HL-60 (cell line): ENCODE measurements at regions not wholly inside any gene's neighbourhood (a gene's known extent, or its start where the extent isn't known, plus 50 kb on each side); places are given as distances from the start of the nearest gene placed in this dataset.

Experiments
- DNase-seq, 2 experiments: peaks; one replicate each; pipeline ENCODE4 v3.0.0-alpha.2; 2010 to 2020; ENCODE audit warnings: low read depth in 1 of 2, low spot score in 1 of 2
- H3K27ac ChIP-seq: fragments of 250-450 bp; sonication (Bioruptor Pico); replicated peaks from 2 replicates; pipeline ENCODE4 v1.5.1; 2020; ENCODE audit warnings: mild to moderate bottlenecking, moderate library complexity
- H3K27me3 ChIP-seq: fragments of 250-450 bp; sonication (Bioruptor Pico); 2 replicates; pipeline ENCODE4 v1.5.1; 2021; ENCODE audit warnings: mild to moderate bottlenecking, moderate library complexity; ENCODE audit not compliant: insufficient read depth, poor library complexity, severe bottlenecking
- H3K4me3 ChIP-seq: replicated peaks from 2 replicates; pipeline ENCODE4 v1.5.1; 2011; ENCODE audit warnings: mild to moderate bottlenecking, control low read depth, low read length; ENCODE audit not compliant: insufficient read depth
- GABPA ChIP-seq: IDR thresholded peaks from 2 replicates; pipeline ENCODE4 v1.6.1; 2012; ENCODE audit warnings: low read depth
- POLR2AphosphoS5 ChIP-seq: IDR thresholded peaks from 2 replicates; pipeline ENCODE4 v1.6.1; 2012; ENCODE audit warnings: low read depth
- SPI1 ChIP-seq: IDR thresholded peaks from 2 replicates; pipeline ENCODE4 v1.6.1; 2012; ENCODE audit warnings: low read depth, mild to moderate bottlenecking, borderline replicate concordance
- TF ChIP-seq, protein P1 (sequence below): IDR thresholded peaks from one replicate; pipeline ENCODE4 v1.5.1; 2011; ENCODE audit warnings: low read length, control low read depth, inconsistent platforms; ENCODE audit not compliant: insufficient read depth
- TF ChIP-seq, protein P2 (sequence below): IDR thresholded peaks from 2 replicates; pipeline ENCODE4 v1.6.1; 2012; ENCODE audit warnings: low read depth; ENCODE audit not compliant: insufficient replicate concordance

DNA sequence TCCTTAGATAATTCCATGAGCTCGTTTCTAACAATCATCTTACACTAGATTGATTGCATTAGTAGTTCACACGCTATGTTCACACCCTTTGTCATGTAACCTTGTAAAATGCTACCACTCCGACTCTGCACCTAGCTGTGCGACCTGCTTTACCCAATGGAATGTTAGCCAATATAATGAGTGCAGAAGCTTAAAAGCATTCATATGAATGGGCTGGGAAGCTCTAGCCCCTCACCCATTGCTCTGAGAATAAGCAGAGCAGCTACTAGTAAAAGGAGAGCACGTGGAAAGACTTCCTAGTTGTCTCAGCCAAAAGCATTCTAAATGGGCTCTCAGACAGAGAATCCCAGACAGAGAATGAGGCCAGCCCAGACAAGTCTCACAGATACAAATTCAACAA is 410.6 kb upstream of the UBE2E2 start:
- no peak overlapping the region for H3K4me3 ChIP-seq
- TF ChIP-seq, protein P1, sequence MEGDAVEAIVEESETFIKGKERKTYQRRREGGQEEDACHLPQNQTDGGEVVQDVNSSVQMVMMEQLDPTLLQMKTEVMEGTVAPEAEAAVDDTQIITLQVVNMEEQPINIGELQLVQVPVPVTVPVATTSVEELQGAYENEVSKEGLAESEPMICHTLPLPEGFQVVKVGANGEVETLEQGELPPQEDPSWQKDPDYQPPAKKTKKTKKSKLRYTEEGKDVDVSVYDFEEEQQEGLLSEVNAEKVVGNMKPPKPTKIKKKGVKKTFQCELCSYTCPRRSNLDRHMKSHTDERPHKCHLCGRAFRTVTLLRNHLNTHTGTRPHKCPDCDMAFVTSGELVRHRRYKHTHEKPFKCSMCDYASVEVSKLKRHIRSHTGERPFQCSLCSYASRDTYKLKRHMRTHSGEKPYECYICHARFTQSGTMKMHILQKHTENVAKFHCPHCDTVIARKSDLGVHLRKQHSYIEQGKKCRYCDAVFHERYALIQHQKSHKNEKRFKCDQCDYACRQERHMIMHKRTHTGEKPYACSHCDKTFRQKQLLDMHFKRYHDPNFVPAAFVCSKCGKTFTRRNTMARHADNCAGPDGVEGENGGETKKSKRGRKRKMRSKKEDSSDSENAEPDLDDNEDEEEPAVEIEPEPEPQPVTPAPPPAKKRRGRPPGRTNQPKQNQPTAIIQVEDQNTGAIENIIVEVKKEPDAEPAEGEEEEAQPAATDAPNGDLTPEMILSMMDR = no peak
- no peak for TF ChIP-seq SPI1
- no peak for TF ChIP-seq GABPA
- no peak overlapping the region for H3K27ac ChIP-seq
- no peak for DNase-seq
- no peaks in the 10 kb centered on the region for H3K27me3 ChIP-seq

DNA sequence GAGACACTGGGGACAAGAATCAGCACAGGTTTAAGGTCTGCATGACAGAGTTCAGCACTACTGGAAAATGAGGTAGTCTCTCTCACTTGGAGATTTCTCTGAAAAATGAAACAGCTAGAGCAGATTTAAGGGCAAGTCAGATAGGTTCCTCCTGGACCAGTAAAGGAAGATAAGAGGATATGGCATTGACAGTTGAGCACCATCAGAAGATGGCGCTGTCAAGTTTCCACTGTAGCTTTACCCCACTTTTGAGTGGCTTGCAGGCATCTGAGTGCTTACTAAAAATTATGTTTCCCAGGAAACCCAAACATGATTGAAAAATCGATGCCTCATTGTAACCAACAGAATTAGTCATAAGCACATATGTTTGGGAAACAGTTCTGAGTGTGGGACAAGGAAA is 407.2 kb upstream of the UBE2E2 start:
- no peaks in the 10 kb centered on the region for H3K27me3 ChIP-seq
- no peak overlapping the region for H3K4me3 ChIP-seq
- no peak for TF ChIP-seq POLR2AphosphoS5
- no peak for TF ChIP-seq SPI1
- TF ChIP-seq, protein P2, sequence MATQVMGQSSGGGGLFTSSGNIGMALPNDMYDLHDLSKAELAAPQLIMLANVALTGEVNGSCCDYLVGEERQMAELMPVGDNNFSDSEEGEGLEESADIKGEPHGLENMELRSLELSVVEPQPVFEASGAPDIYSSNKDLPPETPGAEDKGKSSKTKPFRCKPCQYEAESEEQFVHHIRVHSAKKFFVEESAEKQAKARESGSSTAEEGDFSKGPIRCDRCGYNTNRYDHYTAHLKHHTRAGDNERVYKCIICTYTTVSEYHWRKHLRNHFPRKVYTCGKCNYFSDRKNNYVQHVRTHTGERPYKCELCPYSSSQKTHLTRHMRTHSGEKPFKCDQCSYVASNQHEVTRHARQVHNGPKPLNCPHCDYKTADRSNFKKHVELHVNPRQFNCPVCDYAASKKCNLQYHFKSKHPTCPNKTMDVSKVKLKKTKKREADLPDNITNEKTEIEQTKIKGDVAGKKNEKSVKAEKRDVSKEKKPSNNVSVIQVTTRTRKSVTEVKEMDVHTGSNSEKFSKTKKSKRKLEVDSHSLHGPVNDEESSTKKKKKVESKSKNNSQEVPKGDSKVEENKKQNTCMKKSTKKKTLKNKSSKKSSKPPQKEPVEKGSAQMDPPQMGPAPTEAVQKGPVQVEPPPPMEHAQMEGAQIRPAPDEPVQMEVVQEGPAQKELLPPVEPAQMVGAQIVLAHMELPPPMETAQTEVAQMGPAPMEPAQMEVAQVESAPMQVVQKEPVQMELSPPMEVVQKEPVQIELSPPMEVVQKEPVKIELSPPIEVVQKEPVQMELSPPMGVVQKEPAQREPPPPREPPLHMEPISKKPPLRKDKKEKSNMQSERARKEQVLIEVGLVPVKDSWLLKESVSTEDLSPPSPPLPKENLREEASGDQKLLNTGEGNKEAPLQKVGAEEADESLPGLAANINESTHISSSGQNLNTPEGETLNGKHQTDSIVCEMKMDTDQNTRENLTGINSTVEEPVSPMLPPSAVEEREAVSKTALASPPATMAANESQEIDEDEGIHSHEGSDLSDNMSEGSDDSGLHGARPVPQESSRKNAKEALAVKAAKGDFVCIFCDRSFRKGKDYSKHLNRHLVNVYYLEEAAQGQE = no peak
- no peak for TF ChIP-seq GABPA
- TF ChIP-seq, protein P1 = no peak
- no peak for DNase-seq
- no peak overlapping the region for H3K27ac ChIP-seq

DNA sequence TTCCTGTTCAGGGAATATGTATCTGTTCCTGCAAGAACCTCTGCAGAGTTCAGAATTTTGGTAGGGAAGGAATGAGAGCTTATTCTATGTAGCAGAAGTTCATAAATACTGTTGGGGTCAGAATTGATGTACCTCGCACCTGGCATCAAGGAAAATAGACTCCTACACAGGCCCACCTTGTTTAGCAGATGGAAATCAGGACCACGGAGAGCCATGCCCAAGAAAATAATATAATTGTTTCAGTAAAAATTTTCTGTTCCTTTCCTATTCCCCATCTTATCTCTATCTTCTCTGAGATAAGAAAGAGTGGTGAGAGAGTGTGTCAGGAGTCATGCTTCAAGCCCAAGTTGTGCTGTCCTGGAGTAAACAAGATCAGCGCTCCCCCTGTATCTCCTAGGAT is 404.7 kb upstream of the UBE2E2 start:
- TF ChIP-seq, protein P1 = no peak
- TF ChIP-seq SPI1 (no peak), POLR2AphosphoS5 (no peak), GABPA (no peak)
- TF ChIP-seq, protein P2 = peak; percentile 60
- Histone ChIP-seq H3K27me3 (no peaks in the 10 kb centered on the region), H3K4me3 (no peak overlapping the region), H3K27ac (no peak overlapping the region)
- no peak for DNase-seq

DNA sequence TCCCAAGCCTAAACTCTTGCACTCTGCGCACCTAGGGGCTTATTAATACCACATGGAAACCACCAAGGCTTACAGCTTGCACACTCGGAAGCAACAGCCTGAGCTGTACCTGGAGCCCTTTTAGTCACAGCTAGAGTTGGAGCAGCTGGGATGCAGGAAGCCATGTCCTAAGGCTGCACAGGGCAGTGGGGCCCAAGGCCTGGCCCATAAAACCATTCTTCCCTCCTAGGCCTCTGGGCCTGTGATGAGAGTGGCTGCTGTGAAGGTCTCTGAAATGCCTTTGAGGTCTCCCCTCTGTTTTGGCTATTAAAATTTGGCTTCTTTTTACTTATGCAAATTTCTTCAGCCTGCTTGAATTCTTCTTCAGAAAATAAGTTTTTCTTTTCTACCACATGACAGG is 383.9 kb upstream of the UBE2E2 start:
- no peak for TF ChIP-seq GABPA
- TF ChIP-seq POLR2AphosphoS5 = no peak
- TF ChIP-seq, protein P1 = no peak
- TF ChIP-seq, protein P2 = no peak
- TF ChIP-seq SPI1 = no peak
- DNase-seq = no peak

More for the DNA sequence above, 383.9 kb upstream of the UBE2E2 start:
- Histone ChIP-seq H3K27me3 (no peaks in the 10 kb centered on the region), H3K4me3 (no peak overlapping the region), H3K27ac (no peak overlapping the region)
